Stimulated activated naive CD4-positive, alpha-beta T cell treated with Interleukin-2 at 50 U/mL for 16 hours (primary cell): ENCODE measurements at regions not wholly inside any gene's neighbourhood (a gene's known extent, or its start where the extent isn't known, plus 50 kb on each side); places are given as distances from the start of the nearest gene placed in this dataset.
"Not testable (repeated sequence)": the region's sequence is repeated elsewhere in the genome, so short reads cannot be mapped to it uniquely, and the experiment has no call there.

ENCODE experiments used
- DNase-seq: peaks from one replicate; lab custom pipeline; 2025; lab: John Stamatoyannopoulos, UW

- no peak for DNase-seq
Observed at GRCh38 chr3:135636596-135636995, 328.9 kb upstream of the PPP2R3A start.

DNA sequence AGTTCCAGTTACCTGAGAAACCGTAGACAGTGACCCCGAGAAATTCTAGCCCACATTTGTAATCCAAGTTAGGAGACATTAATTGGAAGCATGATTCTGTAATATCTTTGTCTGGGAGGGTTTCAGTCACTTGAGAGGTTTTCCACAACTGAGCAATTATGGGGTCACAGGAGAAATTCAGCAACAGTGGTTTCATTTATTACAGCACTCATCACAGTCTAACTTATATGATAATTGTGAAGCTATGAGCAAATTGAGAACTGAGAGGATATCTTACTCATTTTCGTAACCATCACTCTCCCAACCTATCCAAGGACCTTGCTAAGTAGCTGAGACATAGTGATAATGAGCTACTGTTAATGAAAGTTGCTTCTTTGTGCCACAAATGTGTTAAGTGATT is 328.5 kb upstream of the PPP2R3A start:
- DNase-seq = no peak

- DNase-seq = no peak
Observed at GRCh38 chr3:135641761-135642160, 323.8 kb upstream of the PPP2R3A start.

GRCh38 chr3:135645541-135645940 is 320.0 kb upstream of the PPP2R3A start:
- DNase-seq = no peak

DNA sequence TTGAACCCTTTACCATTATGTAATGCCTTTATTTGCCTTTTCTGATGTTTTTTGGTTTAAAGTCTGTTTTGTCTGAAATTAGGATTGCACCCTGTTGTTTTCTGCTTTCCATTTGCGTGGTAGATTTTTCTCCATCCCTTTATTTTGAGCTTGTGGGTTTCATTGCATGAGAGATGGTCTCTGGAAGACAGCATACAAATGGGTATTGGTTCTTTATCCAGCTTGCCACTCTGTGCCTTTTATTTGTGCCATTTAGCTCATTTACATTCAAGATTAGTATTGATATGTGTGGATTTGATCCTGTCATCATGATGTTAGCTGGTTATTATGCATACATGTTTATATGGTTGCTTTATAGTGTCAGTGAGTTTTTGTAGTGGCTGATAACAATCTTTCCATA is 318.7 kb upstream of the PPP2R3A start:
- DNase-seq = no peak

- DNase-seq = no peak
Observed at GRCh38 chr3:135649361-135649760, 316.2 kb upstream of the PPP2R3A start.

DNA sequence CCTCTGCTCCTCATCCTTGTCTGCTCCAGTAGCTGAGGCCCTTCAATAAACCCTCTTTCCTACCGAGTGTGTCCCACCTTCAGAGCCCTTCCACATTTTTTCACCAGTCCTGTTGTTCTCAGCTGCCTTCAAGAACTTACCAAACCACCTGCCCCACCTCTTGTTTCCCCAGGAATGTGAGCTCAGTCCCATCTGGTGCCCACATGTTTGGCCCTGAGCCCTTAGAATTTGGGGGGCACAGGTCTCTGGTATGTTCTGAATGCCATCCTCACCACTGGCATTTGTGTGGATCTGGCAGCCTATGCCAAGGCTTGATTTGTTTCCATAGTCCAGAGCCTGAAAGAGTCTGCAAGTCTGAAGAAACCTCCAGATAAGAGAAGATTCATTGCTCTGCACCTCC is 315.2 kb upstream of the PPP2R3A start:
- no peak for DNase-seq

- DNase-seq = no peak
Observed at GRCh38 chr3:135652388-135652787, 313.1 kb upstream of the PPP2R3A start.

DNA sequence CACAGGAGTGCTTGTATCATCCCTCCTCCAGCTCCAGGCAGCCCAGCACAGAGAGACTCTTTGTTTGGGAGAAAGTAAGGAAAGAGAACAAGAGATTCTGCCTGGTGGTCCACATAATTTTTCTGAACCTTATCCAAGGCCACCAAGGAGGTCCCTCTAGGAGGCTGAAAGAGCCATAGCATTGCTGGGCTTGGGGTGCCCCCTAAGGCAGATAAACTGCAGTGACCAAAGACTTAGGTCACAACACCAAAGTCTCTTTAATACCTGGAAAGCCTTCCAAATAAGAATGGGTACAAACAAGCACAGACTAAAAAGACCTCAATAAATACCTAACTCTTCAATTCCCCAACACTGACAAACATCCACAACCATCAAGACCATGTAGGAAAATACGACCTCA is 310.2 kb upstream of the PPP2R3A start:
- no peak for DNase-seq

DNA sequence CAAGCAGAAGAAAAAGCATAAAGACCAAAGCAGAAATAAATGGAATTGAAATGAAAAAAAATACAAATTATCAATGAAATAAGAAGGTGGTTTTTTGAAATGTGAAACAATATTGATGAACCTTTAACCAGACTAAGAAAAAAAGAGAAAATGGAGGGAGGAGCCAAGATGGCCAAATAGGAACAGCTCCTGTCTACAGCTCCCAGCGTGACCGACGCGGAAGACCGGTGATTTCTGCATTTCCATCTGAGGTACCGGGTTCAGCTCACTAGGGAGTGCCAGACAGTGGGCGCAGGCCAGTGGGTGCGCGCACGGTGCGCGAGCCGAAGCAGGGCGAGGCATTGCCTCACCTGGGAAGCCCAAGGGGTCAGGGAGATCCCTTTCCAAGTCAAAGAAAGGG is 307.1 kb upstream of the PPP2R3A start:
- DNase-seq = not testable (repeated sequence)

DNA sequence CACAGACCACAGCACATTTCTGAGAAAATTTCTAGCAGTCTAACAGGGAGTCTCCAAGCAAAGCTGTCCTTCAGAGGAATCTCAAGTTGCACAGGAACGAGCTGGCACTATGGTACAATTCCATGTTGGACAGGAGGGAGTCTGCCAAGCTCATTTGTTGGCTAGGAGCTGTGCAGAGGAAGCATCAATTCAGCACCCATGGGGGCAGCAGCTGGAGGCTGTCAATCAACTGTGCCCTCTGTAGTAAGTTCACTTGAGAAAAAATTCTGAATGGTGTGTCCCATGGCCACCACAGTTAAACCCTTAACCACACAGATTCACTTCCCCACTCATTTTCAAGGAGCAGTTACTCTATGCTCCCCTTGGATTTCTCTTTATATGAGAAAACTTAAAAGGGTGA is 298.5 kb upstream of the PPP2R3A start:
- no peak for DNase-seq

- DNase-seq = no peak
Observed at GRCh38 chr3:135674508-135674907, 291.0 kb upstream of the PPP2R3A start.

DNA sequence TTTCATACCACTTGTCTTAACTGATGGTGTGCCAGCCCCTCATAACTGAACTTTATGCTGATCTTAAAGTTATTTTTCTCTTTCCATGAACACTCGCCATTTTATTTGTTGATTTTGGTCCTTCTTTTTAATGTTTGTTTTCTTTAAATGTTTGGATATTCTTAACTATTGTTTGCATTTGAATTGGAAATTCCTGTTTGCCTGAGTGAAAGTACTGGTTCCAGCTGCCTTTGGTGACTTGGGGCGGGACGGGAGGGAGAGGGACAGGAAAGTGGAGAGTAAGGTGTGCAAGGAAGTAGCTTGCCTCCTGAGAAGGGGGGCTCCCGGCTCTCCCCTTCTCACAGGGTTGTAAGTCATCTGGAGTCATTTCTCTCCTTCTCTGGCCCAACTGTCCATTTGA is 287.1 kb upstream of the PPP2R3A start:
- no peak for DNase-seq

- DNase-seq = no peak
Observed at GRCh38 chr3:135688003-135688402, 277.5 kb upstream of the PPP2R3A start.

DNA sequence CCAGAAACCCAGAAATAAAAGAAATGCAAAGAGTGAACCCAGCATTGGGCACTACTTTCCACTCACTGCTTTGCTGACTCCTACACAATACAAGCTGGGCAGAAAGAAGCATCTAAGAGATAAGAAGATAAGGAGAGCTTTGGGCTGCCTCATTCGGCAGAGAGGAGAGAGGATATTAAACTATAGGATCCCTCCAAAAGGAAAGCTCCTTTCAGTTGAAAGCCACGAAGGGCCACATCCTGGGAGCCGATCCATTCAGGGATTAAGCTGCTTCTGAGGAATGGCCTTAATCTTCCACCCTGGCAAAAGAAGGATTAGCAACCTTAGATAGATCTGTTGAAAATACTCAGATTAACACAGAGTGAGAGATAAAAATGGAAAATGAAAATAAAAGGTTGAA is 274.9 kb upstream of the PPP2R3A start:
- DNase-seq = no peak

DNA sequence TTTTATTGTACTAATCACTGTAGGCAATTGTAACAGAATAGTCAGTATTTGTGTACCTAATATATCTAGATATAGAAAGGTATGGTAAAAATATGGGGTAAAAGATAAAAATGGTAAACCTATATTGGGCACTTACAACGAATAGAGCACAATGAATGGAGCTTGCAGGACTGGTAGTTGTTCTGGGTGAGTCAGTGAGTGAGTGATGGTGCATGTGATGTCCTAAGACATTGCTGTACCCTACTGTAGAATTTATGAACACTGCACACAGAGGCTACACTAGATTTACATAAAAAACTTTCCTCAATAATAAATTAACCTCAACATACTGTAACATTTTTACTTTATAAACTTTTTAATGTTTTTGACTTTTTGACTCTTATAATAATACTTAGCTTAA is 274.3 kb upstream of the PPP2R3A start:
- DNase-seq = no peak

DNA sequence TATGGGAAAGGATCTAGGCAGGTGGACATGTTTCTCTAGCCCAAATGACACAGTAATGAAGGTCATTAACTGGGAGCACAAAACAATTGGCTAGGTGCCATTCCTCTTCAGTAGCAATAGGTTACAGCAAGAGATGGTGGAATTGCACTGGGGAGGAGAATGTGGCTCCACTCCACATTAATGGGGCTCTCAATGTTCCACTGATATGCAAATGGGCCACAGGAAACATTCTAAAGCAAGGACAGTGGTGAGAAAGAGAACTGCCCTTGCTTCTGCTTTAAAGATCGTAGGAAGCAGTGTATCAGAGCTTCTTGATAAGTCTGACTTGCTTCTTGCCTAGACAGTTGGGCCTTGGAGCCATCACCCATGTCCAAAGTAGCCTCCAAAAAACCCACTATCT is 271.4 kb upstream of the PPP2R3A start:
- no peak for DNase-seq

- no peak for DNase-seq
Observed at GRCh38 chr3:135699741-135700140, 265.8 kb upstream of the PPP2R3A start.

DNA sequence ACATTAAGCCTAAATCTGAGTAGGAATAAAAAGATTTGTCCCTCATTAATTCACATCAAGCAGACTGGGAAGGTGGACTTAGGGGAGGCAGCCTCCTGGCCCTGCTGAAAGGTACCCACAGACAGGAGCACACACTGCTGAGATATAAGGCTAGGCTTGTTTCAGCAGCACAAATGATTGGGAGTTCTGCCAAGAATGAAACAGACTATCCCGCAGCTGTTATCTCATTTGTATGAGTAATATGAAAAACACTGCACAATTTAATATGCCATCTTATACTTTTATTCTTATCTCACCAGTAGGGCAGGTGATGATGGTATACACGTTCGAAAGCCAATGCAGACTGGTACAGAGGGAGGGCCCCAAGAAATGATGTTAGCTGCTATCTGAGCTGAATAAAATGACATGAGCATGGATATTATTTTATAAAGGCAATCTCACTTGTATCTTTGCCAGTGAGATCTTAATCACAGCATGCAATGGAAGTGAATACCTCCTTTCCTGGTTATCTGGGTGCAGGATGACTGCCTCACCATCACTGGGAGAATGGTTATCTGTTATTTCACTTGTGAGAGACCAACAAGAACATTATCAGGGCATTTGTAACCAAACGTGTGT is 258.7 kb upstream of the PPP2R3A start:
- no peak for DNase-seq

- no peak for DNase-seq
Observed at GRCh38 chr3:135719449-135719848, 246.1 kb upstream of the PPP2R3A start.

DNA sequence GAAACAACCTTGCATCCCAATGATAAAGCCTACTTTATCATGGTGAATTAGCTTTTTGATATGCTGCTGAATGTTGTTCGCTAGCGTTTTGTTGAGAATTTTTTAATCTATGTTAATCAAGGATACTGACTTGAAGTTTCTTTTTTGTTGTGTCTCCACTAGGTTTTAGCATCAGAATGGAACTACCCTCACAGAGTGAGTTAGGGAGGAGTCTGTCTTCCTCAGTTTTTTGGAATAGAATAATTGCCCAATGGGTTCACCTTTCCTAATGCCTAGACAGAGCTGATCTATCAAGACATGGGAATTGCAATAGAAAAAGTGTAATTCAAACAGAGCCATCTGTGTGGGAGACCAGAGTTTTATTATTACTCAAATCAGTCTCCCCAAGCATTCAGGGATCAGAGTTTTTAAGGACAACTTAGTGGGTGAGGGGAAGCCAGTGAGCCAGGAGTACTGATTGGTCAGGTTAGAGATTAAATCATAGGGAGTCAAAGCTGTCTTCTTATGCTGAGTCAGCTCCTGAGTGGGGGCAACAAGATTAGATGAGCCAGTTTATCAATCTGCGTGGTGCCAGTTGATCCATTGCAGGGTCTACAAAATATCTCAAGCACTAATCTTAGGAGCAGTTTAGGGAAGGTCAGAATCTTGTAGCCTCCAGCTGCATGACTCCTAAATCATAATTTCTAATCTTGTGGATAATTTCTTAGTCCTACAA is 237.4 kb upstream of the PPP2R3A start:
- no peak for DNase-seq

- DNase-seq = no peak
Observed at GRCh38 chr3:135731546-135731945, 234.0 kb upstream of the PPP2R3A start.

DNA sequence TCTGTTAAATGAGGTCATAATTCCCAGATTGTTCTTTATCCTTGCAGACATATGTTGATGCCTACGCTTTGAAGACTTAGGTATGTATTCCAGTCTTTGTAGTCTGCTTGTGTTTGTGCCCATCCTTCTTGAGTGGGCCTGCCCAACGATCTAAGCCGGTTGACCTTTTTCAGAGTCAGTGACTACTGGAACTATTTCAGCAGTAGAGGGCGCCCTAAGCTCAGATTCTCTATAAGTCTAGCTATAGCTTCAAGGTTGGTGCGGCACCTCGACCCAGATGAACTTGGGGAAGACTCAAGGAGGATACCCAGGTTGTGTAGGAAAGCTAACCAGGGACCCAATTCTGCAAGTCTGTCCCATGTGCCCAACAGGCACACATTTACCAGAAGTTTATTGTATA is 228.8 kb upstream of the PPP2R3A start:
- DNase-seq = no peak

GRCh38 chr3:135739779-135740178 is 225.7 kb upstream of the PPP2R3A start:
- no peak for DNase-seq
